KMS-11 (cell line): ENCODE measurements at regions not wholly inside any gene's neighbourhood (a gene's known extent, or its start where the extent isn't known, plus 50 kb on each side); places are given as distances from the start of the nearest gene placed in this dataset.

Source experiments
- H2AFZ ChIP-seq: fragments of 200-600 bp; sonication (generic); 2 replicates; pipeline ENCODE4 v1.6.1; 2016; ENCODE audit warnings: antibody characterized with exemption, mixed run types, low read depth
- H3K27ac ChIP-seq: fragments of 200-600 bp; sonication (generic); 2 replicates; pipeline ENCODE4 v1.6.1; 2016; ENCODE audit warnings: mild to moderate bottlenecking, mixed run types
- H3K27me3 ChIP-seq: fragments of 200-600 bp; sonication (generic); 2 replicates; pipeline ENCODE4 v1.6.1; 2017; ENCODE audit warnings: mild to moderate bottlenecking, low read depth, mixed run types, moderate library complexity; ENCODE audit not compliant: insufficient read depth
- H3K36me3 ChIP-seq: fragments of 200-600 bp; sonication (generic); 2 replicates; pipeline ENCODE4 v1.6.1; 2017; ENCODE audit warnings: mild to moderate bottlenecking, mixed run types; ENCODE audit not compliant: insufficient read depth
- H3K4me1 ChIP-seq: fragments of 200-600 bp; sonication (generic); 2 replicates; pipeline ENCODE4 v1.6.1; 2016; ENCODE audit warnings: mild to moderate bottlenecking, low read depth, mixed run types; ENCODE audit not compliant: poor library complexity, severe bottlenecking
- H3K4me2 ChIP-seq: fragments of 200-600 bp; sonication (generic); 2 replicates; pipeline ENCODE4 v1.7.0; 2016; ENCODE audit warnings: mild to moderate bottlenecking, mixed run types
- H3K4me3 ChIP-seq: fragments of 200-600 bp; sonication (generic); IDR thresholded peaks from 2 replicates; pipeline ENCODE4 v1.6.1; 2017; ENCODE audit warnings: low read depth, low read length, mixed read lengths; ENCODE audit not compliant: insufficient read depth
- H3K79me2 ChIP-seq: fragments of 200-600 bp; sonication (generic); 2 replicates; pipeline ENCODE4 v1.6.1; 2016; ENCODE audit warnings: low read depth, mixed run types; ENCODE audit not compliant: insufficient read depth
- H3K9ac ChIP-seq: fragments of 200-600 bp; sonication (generic); 2 replicates; pipeline ENCODE4 v1.6.1; 2016; ENCODE audit warnings: mild to moderate bottlenecking, mixed run types
- H4K20me1 ChIP-seq: fragments of 200-600 bp; sonication (generic); 2 replicates; pipeline ENCODE4 v1.6.1; 2016; ENCODE audit warnings: mild to moderate bottlenecking, mixed run types; ENCODE audit not compliant: insufficient read depth
- CTCF ChIP-seq: fragments of 200-600 bp; sonication (generic); conservative IDR thresholded peaks from 2 replicates; pipeline ENCODE4 v1.6.1; 2017; ENCODE audit warnings: low read depth, mild to moderate bottlenecking, antibody characterized with exemption, low read length, moderate library complexity, mixed read lengths

DNA sequence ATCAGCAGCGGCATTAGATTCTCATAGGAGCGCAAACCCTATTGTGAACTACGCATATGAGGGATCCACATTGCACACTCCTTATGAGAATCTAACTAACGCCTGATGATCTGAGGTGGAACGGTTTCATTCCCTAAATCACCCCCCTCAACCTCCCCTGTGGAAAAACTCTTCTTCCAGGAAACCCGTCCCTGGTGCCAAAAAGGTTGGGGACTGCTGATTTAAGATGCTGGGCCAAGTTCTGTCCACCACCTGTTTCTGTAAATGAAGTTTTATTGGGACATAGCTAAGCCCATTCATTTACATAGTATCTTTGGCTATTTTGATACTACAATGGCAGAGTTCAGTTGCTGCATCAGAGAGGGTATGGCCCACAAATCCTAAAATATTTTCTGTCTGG is 268.2 kb upstream of the PRDM1 start:
- H3K4me1 ChIP-seq = peaks cover 16% of the 10 kb centered on the region
- H3K4me2 ChIP-seq = no peak overlapping the region
- H4K20me1 ChIP-seq = no peaks in the 10 kb centered on the region
- no peak overlapping the region for H3K27ac ChIP-seq
- H3K9ac ChIP-seq = no peak overlapping the region
- no peaks in the 10 kb centered on the region for H3K79me2 ChIP-seq
- no peak overlapping the region for H2AFZ ChIP-seq
- no peak for TF ChIP-seq CTCF
- H3K4me3 ChIP-seq = no peak overlapping the region
- no peaks in the 10 kb centered on the region for H3K27me3 ChIP-seq
- no peaks in the 10 kb centered on the region for H3K36me3 ChIP-seq

DNA sequence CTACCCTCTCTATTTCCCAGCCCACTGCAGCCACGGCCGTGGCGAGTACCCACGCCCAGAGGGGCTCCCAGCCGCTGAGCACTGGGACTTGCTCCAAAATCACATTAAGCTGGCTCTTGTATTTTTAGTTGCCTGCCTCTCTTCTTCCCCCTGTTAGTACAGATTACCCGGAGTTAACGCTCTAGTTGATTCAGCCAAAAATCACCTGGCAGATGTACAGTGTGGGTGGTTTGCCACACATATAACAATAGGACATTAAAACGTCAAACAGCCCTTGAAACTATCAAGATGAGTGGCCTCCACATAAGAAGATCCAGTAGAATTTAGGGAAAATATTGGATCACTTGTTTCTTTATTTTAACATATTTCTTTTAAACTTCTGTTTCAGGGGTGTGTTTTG is 268.8 kb upstream of the PRDM1 start:
- Histone ChIP-seq H3K4me1 (peaks cover 16% of the 10 kb centered on the region), H3K9ac (no peak overlapping the region), H2AFZ (no peak overlapping the region)

DNA sequence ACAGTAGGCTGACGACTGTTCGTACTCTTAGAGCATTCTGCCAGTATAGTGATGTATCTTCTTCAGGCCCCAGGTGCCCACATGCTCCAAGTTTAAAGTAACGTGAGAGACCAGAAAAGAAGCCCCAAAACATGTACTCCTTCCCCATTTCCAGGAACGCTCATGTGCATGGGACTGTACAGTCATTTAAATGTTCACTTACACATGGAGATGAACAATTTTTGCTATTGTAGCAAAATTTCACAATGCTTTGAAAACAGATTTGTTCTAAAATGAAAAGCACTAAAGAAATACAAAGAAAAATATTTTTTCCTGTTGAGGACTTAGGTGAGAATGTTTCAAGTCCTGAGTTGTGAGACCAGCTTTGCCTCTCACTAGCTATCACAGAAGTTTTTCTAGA is 269.3 kb upstream of the PRDM1 start:
- Histone ChIP-seq H4K20me1 (no peaks in the 10 kb centered on the region), H3K27ac (no peak overlapping the region), H3K4me3 (no peak overlapping the region), H3K27me3 (no peaks in the 10 kb centered on the region), H2AFZ (no peak overlapping the region), H3K79me2 (no peaks in the 10 kb centered on the region), H3K36me3 (no peaks in the 10 kb centered on the region), H3K9ac (no peak overlapping the region), H3K4me1 (peaks cover 16% of the 10 kb centered on the region), H3K4me2 (no peak overlapping the region)
- no peak for TF ChIP-seq CTCF

More for the DNA sequence above, 268.8 kb upstream of the PRDM1 start:
- Histone ChIP-seq H3K79me2 (no peaks in the 10 kb centered on the region), H3K27me3 (no peaks in the 10 kb centered on the region), H3K4me3 (no peak overlapping the region), H4K20me1 (no peaks in the 10 kb centered on the region), H3K27ac (no peak overlapping the region), H3K36me3 (no peaks in the 10 kb centered on the region), H3K4me2 (no peak overlapping the region)
- no peak for TF ChIP-seq CTCF

DNA sequence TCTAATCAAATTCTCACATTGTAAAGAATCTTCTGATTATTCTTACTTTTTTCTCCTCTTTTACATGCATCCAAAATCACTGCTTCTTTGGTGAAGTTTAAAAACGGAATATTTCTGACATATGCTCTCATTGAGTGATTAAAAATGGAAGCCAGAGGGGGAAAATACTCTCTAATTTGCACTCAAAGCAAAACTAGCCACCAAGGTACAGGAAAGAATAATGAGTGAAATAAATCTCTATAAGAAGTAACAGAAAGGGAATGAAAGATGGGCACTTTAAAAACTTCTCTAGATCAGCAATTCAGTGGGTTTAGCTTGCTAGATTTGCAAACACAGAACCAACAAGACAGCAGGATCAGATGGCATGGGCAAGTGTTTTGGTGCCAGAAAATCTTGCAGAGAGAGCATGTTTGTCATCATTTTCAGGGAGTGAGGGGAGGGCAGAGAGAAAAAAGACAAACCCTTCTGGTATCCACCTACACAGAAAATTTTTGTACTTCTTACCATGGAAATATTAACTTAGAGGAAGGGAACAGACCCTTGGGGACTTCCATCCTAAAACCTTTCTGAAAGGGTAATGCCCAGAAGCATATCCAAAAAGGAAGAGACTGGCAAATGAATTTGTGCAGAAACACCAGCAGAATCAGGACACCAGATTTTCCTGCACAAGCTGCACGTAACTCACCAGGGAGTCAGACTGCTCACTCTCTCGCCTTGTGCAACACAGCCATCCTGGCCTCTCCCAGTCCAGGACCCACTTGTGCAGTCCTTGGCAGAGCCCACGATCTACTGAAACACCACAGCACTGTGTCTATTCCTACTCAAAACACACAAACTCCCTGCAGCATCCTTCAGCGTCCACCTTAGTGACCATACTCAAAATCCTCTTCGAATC is 270.2 kb upstream of the PRDM1 start:
- Histone ChIP-seq H2AFZ (no peak overlapping the region), H3K4me2 (peak overlapping the region; percentile 23; the same call in 1 of the 2 replicates), H3K27ac (no peak overlapping the region), H3K27me3 (no peaks in the 10 kb centered on the region), H3K79me2 (no peaks in the 10 kb centered on the region), H3K36me3 (no peaks in the 10 kb centered on the region), H3K4me1 (peaks cover 25% of the 10 kb centered on the region), H3K9ac (no peak overlapping the region), H3K4me3 (no peak overlapping the region), H4K20me1 (no peaks in the 10 kb centered on the region)
- no peak for TF ChIP-seq CTCF
